Activated naive CD4-positive, alpha-beta T cell treated with anti-CD3 and anti-CD28 coated beads for 36 hours (primary cell): ENCODE measurements at regions not wholly inside any gene's neighbourhood (a gene's known extent, or its start where the extent isn't known, plus 50 kb on each side); places are given as distances from the start of the nearest gene placed in this dataset.
"Not testable (repeated sequence)": the region's sequence is repeated elsewhere in the genome, so short reads cannot be mapped to it uniquely, and the experiment has no call there.

Experiments
- CTCF ChIA-PET: fragments of 350-600 bp; sonication (Branson Sonifier 250); formaldehyde crosslinking; loops from one replicate; lab custom pipeline; 2021; ENCODE audit warnings: antibody characterized with exemption; lab: Charles Lee
- DNase-seq: peaks from one replicate; pipeline ENCODE4 v3.0.0-alpha.2; 2020
- H3K27ac Mint-ChIP-seq: one replicate; pipeline ENCODE4 v1.8.0; 2021; ENCODE audit warnings: mild to moderate bottlenecking, mixed read lengths
- H3K27me3 Mint-ChIP-seq: one replicate; pipeline ENCODE4 v1.8.0; 2021; ENCODE audit warnings: low read depth, mixed read lengths
- H3K36me3 Mint-ChIP-seq: one replicate; pipeline ENCODE4 v1.8.0; 2021; ENCODE audit warnings: low read depth, mixed read lengths
- H3K4me1 Mint-ChIP-seq: one replicate; pipeline ENCODE4 v1.8.0; 2021; ENCODE audit warnings: low read depth, mixed read lengths
- H3K4me3 Mint-ChIP-seq: one replicate; pipeline ENCODE4 v1.8.0; 2021; ENCODE audit warnings: mild to moderate bottlenecking, moderate library complexity, mixed read lengths
- H3K9me3 Mint-ChIP-seq: one replicate; pipeline ENCODE4 v1.8.0; 2021; ENCODE audit warnings: mixed read lengths
- intact Hi-C: fragments of 100-400 bp; cut with micrococcal nuclease; formaldehyde crosslinking; loops from one replicate; pipeline ENCODE4 v1.15.1; 2023

DNA sequence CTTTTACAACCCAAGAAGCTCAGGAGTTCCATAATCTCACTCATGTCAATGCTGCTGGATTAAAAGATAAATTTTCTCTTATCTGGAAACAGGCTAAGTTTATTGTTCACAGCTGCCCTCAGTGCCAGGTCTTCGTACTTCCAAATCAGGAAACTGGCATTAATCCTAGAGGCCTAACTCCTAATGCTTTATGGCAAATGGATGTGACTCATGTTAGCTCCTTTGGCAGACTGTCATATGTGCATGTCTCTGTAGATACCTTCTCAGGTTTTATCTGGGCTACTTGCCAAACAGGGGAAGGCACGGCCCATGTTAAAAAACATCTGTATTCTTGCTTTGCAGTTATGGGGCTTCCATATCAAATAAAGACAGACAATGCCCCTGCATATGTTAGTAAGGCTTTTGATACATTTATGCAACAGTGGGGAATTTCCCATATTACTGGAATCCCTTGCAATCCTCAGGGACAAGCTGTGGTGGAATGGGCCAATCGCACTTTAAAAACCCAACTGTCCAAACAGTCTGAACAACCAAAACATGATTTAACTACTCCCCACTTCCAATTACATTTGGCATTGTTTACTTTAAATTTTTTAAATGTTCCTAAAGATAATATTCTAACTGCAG lies 570.8 kb upstream of the PTGER4 start:
- H3K36me3 Mint-ChIP-seq, H3K4me3 Mint-ChIP-seq, H3K4me1 Mint-ChIP-seq, CTCF ChIA-PET, intact Hi-C loops, H3K27ac Mint-ChIP-seq, DNase-seq, H3K27me3 Mint-ChIP-seq, H3K9me3 Mint-ChIP-seq: not testable (repeated sequence)

DNA sequence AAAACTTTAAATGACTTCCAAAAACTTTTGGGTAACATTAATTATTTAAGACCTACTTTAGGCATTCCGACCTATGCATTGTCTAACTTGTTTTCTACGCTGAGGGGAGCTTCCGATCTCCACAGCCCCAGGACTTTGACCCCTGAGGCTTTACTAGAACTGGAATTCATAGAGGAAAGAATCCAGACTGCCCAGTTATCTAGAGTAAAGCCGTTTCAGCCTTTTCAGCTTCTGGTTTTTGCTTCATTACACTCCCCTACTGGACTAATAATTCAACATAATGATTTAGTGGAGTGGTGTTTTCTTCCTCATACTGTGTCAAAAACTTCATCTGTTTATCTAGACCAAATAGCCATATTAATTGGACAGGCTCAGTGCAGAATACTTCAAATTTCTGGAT lies 571.9 kb upstream of the PTGER4 start:
- DNase-seq, H3K9me3 Mint-ChIP-seq, H3K27ac Mint-ChIP-seq, H3K27me3 Mint-ChIP-seq, intact Hi-C loops, H3K36me3 Mint-ChIP-seq, H3K4me1 Mint-ChIP-seq, H3K4me3 Mint-ChIP-seq, CTCF ChIA-PET: not testable (repeated sequence)

DNA sequence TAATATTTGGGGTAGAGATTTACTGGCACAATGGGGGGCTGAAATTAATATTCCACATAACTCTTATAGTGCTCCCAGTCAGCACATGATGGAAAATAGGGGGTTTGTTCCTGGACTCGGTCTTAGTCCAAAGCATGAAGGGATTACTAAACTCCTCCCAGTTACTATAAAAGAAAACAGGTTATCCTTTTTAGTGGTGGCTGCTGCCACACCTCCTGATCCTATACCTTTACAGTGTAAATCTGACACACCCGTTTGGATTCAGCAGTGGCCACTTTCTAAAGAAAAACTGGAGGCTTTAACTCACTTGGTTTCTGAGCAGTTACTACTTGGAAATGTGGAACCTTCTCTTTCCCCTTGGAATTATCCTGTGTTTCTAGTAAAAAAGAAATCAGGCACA lies 572.9 kb upstream of the PTGER4 start:
- Mint-ChIP-seq H3K4me1 (no peaks in the 10 kb centered on the region), H3K27ac (no peak overlapping the region), H3K4me3 (no peak overlapping the region), H3K9me3 (peaks cover 9% of the 10 kb centered on the region), H3K27me3 (no peaks in the 10 kb centered on the region), H3K36me3 (no peaks in the 10 kb centered on the region)
- CTCF ChIA-PET = no interaction called here
- DNase-seq = no peak
- intact Hi-C loops = no loop called here

DNA sequence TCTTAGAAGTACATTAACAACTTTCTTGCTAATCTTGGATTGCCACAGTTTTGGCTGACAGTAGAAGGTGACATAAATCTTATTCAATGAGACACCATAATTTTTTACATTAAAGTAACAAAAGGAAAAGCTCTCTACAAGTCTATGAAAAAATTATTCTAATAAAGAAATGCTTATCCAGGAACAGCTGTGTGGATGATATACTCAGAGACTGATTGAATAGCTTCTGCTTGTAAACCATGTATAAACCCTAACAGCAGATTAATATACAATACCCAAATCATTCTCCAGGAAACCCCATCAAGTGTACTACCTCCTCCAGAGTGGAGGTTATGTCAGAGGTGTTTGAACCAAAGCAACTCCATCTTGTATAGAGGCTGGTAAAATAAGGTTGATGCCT lies 581.4 kb upstream of the PTGER4 start:
- H3K4me1 Mint-ChIP-seq = no peaks in the 10 kb centered on the region
- no peak overlapping the region for H3K27ac Mint-ChIP-seq
- H3K9me3 Mint-ChIP-seq = no peaks in the 10 kb centered on the region
- H3K27me3 Mint-ChIP-seq = peaks cover 9% of the 10 kb centered on the region
- intact Hi-C loops = no loop called here
- CTCF ChIA-PET = no interaction called here
- no peak overlapping the region for H3K4me3 Mint-ChIP-seq
- DNase-seq = no peak
- H3K36me3 Mint-ChIP-seq = no peaks in the 10 kb centered on the region

DNA sequence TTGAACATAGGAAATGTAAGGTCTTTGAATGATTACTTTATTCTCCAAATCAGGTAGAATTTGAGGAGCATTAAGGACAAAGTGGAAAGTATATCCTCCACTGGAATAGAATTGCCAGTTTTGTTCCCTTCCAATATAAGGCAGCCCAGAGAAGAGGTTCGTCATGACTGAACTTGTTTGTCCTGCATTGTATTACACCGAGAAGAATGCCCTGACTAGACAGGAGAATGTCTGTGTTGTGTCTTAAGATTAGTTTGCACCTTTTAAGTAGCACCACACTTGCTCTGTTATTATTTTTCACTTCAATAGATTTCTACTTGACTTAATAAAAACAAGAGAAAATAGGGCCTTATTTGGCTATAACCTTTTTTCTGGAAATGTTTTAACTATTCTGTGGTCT lies 586.2 kb upstream of the PTGER4 start:
- no peak overlapping the region for H3K27ac Mint-ChIP-seq
- H3K27me3 Mint-ChIP-seq = peaks cover 9% of the 10 kb centered on the region
- no peaks in the 10 kb centered on the region for H3K4me1 Mint-ChIP-seq
- H3K9me3 Mint-ChIP-seq = peaks cover 24% of the 10 kb centered on the region
- peaks cover 4% of the 10 kb centered on the region for H3K36me3 Mint-ChIP-seq
- intact Hi-C loops = no loop called here
- no peak overlapping the region for H3K4me3 Mint-ChIP-seq
- DNase-seq = no peak
- CTCF ChIA-PET = no interaction called here

DNA sequence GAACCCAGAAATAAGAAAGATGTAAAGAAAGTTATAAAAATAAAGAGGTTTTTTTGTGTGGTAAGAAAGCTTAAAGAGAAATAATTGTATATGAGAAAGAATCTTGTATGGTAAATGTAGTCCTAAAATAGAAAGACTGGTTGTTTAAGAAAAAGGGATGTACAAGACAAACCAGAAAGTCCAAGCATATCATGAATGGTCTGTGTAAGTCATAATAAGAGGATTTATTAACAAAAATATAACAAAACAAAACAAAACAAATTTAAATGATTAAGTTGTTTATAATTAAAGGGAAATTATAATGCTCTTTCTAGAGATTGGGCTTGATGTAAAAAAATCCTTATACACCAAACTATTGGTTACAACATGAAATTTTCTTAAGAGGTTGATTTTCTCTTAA lies 590.4 kb upstream of the PTGER4 start:
- CTCF ChIA-PET = no interaction called here
- DNase-seq = no peak
- peaks cover 2% of the 10 kb centered on the region for H3K27me3 Mint-ChIP-seq
- no peak overlapping the region for H3K4me3 Mint-ChIP-seq
- no peaks in the 10 kb centered on the region for H3K4me1 Mint-ChIP-seq
- peaks cover 27% of the 10 kb centered on the region for H3K9me3 Mint-ChIP-seq
- H3K36me3 Mint-ChIP-seq = peaks cover 4% of the 10 kb centered on the region
- H3K27ac Mint-ChIP-seq = no peak overlapping the region
- intact Hi-C loops = no loop called here

DNA sequence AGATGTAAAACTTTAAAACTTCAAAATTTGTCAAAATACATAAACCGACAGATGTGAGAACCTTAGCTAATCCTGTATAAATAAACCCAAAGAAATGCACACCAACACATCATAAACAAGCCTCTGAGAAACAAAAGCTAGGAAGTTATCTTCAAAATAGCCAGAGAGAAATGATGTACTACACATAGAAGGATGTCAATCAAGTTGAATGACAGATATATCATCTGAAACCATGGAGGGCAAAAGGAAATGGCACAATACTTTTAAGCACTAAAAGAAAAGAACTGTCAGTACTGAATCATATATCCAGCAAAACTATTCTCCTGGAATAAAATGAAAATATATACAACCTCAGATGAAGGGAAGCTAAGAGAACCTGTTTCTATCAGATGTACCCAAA lies 595.1 kb upstream of the PTGER4 start:
- DNase-seq = no peak
- no peaks in the 10 kb centered on the region for H3K36me3 Mint-ChIP-seq
- CTCF ChIA-PET = interaction anchor here (0.5 kb wide), 1 partner anchor 142 kb away, joined by 3 read pairs; no protein-coding TSS in a partner anchor
- H3K27me3 Mint-ChIP-seq = peaks cover 4% of the 10 kb centered on the region
- no peak overlapping the region for H3K27ac Mint-ChIP-seq
- peaks cover 6% of the 10 kb centered on the region for H3K9me3 Mint-ChIP-seq
- no peak overlapping the region for H3K4me3 Mint-ChIP-seq
- intact Hi-C loops = no loop called here
- H3K4me1 Mint-ChIP-seq = peaks cover 2% of the 10 kb centered on the region

DNA sequence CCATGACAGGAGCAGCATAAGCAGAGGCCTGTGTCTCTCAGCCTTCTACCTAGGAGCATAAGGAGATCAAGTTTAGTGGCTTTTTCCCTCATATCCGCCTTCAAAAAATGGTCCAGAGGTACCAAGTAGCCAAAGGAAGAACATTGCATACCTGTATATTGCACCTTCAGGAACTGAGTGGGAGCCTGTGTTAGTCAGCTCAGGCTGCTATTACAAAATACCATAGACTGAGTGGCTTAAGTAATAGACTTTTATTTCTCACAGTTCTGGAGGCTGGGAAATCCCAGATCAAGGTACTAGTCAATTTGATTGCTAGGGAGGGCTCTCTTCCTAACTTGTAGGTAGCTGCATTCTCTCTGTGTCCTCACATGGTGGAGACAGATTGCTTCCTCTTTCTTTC lies 597.4 kb upstream of the PTGER4 start:
- intact Hi-C loops = no loop called here
- Mint-ChIP-seq H3K27ac (no peak overlapping the region), H3K27me3 (peaks cover 11% of the 10 kb centered on the region), H3K36me3 (no peaks in the 10 kb centered on the region), H3K9me3 (peaks cover 3% of the 10 kb centered on the region), H3K4me3 (no peak overlapping the region), H3K4me1 (peaks cover 2% of the 10 kb centered on the region)
- CTCF ChIA-PET = interaction anchor here (0.5 kb wide), 1 partner anchor 695 kb away, joined by 3 read pairs; no protein-coding TSS in a partner anchor
- DNase-seq = no peak

DNA sequence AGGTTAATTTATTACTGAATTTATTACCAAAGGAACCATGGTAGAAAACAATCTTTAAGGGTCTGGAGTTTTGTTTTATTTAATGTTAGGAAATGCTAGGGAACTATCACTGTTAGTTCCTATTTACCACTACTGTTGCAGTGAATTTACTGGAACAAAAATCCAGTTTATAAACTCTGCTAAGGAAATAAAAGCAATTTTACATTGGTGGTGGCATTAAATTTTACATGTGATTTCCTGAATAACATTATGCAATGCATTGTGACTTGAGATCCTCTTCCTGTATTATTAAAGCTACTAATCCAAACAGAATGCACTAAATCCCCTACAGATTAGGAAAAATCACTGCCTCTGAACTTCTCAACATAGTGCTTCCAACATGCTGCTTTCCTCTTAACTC lies 599.5 kb upstream of the PTGER4 start:
- H3K27ac Mint-ChIP-seq = no peak overlapping the region
- H3K27me3 Mint-ChIP-seq = peaks cover 11% of the 10 kb centered on the region
- H3K9me3 Mint-ChIP-seq = no peaks in the 10 kb centered on the region
- DNase-seq = no peak
- intact Hi-C loops = no loop called here
- H3K36me3 Mint-ChIP-seq = no peaks in the 10 kb centered on the region
- H3K4me3 Mint-ChIP-seq = no peak overlapping the region
- H3K4me1 Mint-ChIP-seq = peaks cover 2% of the 10 kb centered on the region
- CTCF ChIA-PET = no interaction called here

DNA sequence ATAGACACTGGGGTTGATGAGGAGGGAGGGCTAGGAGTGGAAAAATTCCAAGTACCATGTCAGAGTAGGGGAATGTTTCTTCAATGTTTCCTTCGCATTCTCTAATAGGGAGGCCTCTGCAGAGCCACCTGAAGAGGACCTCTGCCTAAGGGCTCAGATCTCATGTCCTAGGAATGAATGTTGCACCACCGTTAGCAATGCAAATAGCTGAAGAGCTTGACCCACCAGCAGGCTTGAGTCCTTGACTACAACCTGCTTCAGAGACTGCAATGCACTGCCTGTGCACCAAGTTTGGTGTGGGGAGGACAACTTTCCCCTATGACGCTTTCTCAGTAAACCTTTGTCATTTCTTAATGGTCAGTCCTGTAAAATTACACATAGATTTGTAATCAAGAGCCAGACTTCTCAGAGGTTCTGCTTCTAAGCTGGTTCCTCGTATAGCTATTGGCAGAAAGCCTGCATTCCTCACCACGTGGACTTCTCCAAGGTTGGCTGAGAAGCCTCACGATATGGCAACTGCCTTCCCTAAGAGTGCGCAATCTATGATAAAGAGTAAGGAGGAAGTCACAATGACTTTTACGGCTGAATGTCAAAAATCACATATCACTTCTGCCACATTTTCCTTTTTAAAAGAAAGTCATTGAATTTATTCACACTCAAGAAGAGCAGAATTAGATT lies 600.7 kb upstream of the PTGER4 start:
- CTCF ChIA-PET = no interaction called here
- H3K4me3 Mint-ChIP-seq = no peak overlapping the region
- no peaks in the 10 kb centered on the region for H3K9me3 Mint-ChIP-seq
- H3K27me3 Mint-ChIP-seq = peaks cover 11% of the 10 kb centered on the region
- H3K27ac Mint-ChIP-seq = no peak overlapping the region
- H3K4me1 Mint-ChIP-seq = peaks cover 2% of the 10 kb centered on the region
- intact Hi-C loops = no loop called here
- H3K36me3 Mint-ChIP-seq = no peaks in the 10 kb centered on the region
- DNase-seq = no peak

DNA sequence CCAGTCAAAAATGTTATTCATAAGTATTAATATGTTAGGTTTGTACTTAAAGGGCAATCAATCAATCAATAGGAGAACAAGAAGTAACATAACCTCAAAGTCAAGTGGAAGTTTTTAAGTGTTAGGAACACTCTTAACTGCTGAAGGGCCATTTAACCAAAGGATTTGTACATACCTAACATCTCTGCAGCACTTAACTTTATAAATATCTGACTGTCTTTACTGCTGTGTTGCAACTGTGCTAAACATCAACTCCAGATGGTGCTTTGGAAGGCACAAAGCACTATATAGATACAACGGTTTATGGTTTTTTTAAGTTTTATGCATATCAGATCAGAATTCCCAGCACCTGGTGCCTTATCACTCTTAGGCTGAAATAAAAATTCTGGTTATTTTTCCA lies 604.9 kb upstream of the PTGER4 start:
- no peak for DNase-seq
- CTCF ChIA-PET = no interaction called here
- H3K36me3 Mint-ChIP-seq = no peaks in the 10 kb centered on the region
- H3K9me3 Mint-ChIP-seq = no peaks in the 10 kb centered on the region
- intact Hi-C loops = no loop called here
- no peaks in the 10 kb centered on the region for H3K4me1 Mint-ChIP-seq
- H3K4me3 Mint-ChIP-seq = no peak overlapping the region
- peaks cover 8% of the 10 kb centered on the region for H3K27me3 Mint-ChIP-seq
- H3K27ac Mint-ChIP-seq = no peak overlapping the region

DNA sequence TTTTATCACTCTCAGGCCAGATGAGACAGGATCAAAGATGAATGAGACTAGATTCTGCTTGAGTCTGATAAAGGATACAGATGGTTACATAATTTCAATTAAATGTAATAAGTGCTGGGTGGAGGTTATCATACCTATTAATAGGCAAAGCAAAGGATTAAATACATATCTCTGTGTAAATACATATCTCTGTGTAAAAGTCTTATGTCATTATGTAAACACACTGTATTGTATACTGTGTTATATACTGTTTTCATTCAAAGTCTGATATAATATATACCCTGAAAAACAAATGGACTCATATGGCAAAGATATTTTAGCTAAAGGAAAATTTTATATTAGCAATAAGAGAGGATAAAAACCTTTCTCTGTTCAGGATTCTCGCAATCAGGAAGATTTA lies 605.8 kb upstream of the PTGER4 start:
- Mint-ChIP-seq H3K9me3 (no peaks in the 10 kb centered on the region), H3K4me3 (no peak overlapping the region), H3K36me3 (no peaks in the 10 kb centered on the region), H3K27me3 (peaks cover 3% of the 10 kb centered on the region), H3K27ac (no peak overlapping the region), H3K4me1 (no peaks in the 10 kb centered on the region)
- intact Hi-C loops = no loop called here
- CTCF ChIA-PET = no interaction called here
- no peak for DNase-seq

DNA sequence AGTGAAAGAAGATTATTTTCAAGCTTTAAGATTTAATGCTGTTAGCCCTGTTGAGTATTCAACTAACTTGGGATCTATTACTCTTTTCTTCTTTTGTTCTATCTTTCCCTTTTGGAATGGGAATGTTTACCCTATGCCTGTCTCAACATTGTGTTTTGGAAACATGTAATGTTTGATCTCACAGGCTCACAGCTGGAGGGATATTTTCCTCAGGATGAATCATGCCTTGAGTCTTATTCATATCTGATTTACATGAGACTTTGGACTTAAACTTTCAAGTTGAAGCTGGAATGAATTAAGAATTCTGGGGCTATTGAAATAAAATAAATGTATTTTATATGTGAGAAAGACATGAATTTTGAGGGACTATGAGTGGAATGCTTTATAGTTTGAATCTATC lies 607.8 kb upstream of the PTGER4 start:
- no peaks in the 10 kb centered on the region for H3K27me3 Mint-ChIP-seq
- no peak overlapping the region for H3K4me3 Mint-ChIP-seq
- H3K27ac Mint-ChIP-seq = no peak overlapping the region
- no peaks in the 10 kb centered on the region for H3K36me3 Mint-ChIP-seq
- CTCF ChIA-PET = no interaction called here
- intact Hi-C loops = no loop called here
- H3K9me3 Mint-ChIP-seq = no peaks in the 10 kb centered on the region
- no peaks in the 10 kb centered on the region for H3K4me1 Mint-ChIP-seq
- no peak for DNase-seq
